Thyroid gland (tissue), 4 donors: ENCODE measurements at regions not wholly inside any gene's neighbourhood (a gene's known extent, or its start where the extent isn't known, plus 50 kb on each side); places are given as distances from the start of the nearest gene placed in this dataset.

Experiments
- POLR2A ChIP-seq, 2 donors: fragments of 450-650 bp; IDR thresholded peaks; one replicate each; pipeline ENCODE4 v1.6.1; 2017; ENCODE audit warnings: antibody characterized with exemption in 2 of 2, mild to moderate bottlenecking in 2 of 2, moderate library complexity in 1 of 2
- TF ChIP-seq, protein P1 (sequence below), 6 experiments: fragments of 200-600 bp in 3 of 6; fragments of 450-650 bp in 3 of 6; sonication (generic) in 3 of 6; IDR thresholded peaks; one replicate each; pipeline ENCODE4 v1.5.1; 2016 to 2019; ENCODE audit warnings: antibody characterized with exemption in 6 of 6, mild to moderate bottlenecking in 2 of 6, inconsistent platforms in 1 of 6, moderate library complexity in 1 of 6

DNA sequence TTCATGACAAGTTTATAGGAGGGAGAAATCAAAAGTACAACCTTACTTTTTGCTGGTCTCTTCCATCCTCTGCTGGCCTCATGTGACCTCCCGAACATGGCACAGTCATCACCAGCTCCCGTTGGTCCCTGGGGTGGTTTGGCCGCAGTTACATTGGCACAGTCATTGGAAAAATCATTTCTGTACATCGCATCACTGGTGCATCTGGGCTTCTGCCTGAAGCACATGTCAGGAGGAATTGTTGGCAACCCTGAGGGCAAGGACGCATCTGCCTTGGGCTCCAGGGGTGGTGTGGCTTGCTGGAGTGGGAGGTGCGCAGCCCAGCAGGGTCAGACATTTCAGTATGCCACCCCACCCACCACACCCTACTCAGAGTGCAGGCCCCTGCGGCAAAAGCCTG lies 162.9 kb upstream of the SLC24A3 start:
- TF ChIP-seq, protein P1, sequence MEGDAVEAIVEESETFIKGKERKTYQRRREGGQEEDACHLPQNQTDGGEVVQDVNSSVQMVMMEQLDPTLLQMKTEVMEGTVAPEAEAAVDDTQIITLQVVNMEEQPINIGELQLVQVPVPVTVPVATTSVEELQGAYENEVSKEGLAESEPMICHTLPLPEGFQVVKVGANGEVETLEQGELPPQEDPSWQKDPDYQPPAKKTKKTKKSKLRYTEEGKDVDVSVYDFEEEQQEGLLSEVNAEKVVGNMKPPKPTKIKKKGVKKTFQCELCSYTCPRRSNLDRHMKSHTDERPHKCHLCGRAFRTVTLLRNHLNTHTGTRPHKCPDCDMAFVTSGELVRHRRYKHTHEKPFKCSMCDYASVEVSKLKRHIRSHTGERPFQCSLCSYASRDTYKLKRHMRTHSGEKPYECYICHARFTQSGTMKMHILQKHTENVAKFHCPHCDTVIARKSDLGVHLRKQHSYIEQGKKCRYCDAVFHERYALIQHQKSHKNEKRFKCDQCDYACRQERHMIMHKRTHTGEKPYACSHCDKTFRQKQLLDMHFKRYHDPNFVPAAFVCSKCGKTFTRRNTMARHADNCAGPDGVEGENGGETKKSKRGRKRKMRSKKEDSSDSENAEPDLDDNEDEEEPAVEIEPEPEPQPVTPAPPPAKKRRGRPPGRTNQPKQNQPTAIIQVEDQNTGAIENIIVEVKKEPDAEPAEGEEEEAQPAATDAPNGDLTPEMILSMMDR (IDR thresholded peaks at IDR 0.05), result no peak
- TF ChIP-seq POLR2A (IDR thresholded peaks at IDR 0.05), result no peak
